NCI-H82 (cell line): ENCODE measurements at regions not wholly inside any gene's neighbourhood (a gene's known extent, or its start where the extent isn't known, plus 50 kb on each side); places are given as distances from the start of the nearest gene placed in this dataset.
A peak's percentile ranks its signal among the peaks of the same experiment; 100 is the strongest.

ENCODE experiments used
- DNase-seq: peaks from one replicate; lab custom pipeline; 2025; lab: John Stamatoyannopoulos, UW

DNA sequence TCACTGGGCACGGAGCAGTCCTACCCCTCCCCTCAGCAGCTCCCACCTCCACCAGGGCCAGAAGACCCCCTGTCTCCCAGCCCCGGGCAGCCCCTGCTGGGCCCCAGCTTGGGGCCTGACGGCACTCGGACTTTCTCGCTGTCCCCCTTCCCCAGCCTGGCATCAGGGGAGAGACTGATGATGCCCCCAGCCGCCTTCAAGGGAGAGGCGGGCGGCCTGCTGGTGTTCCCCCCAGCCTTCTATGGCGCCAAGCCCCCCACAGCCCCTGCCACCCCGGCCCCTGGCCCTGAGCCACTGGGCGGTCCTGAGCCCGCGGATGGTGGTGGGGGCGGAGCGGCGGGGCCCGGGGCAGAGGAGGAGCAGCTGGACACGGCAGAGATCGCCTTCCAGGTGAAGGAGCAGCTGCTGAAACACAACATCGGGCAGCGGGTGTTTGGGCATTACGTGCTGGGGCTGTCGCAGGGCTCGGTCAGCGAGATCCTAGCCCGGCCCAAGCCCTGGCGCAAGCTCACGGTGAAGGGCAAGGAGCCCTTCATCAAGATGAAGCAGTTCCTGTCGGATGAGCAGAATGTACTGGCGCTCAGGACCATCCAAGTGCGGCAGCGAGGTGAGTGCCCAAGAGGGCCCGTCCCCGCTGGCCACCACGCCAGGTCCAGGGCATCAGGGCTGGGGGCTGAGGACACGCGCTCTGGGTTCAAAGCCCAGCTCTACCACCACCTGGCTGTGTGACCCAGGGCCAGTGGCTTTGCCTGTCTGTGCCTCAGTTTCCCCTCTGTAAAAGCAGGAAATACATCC lies 58.6 kb downstream of the PHETA1 start:
- no peak for DNase-seq

DNA sequence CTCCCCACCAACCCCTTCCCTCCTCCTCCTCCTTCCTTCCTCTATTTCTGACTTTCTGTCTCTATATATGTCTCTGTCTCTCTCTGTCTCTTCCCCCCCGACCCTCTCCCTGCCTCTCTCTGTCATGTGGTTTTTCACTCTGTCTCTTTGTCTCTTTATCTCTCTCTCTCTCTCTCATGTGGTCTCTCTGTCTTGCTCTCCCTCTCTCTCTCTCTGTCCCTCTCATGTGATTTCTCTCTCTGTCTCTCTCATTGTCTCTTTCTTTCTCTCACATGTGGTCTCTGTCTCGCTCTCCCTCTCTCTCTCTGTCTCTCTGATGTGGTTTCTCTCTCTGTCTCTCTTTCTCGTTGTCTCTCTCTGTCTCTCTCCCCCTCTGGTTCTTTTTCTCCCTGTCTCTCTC lies 59.3 kb downstream of the PHETA1 start:
- no peak for DNase-seq

DNA sequence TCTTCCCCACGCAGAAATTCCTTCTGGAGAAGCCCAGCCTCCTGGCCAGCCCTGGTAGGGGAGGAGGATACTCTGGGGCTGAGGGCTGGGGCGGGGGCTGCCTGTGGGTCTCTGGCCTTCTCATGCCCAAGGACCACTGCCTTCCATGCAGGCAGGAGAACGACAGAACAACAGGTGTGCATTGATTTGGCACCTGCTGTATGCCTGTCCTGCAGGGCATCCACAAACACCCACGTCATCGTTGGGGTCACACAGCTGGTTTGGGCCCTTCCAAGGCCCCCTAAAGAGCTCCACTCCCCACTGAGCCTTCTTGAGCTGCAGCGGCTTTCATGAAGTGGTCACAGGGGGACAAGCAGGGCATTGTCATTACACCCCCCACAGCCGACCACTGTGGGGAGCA lies 60.4 kb downstream of the PHETA1 start:
- DNase-seq = no peak

DNA sequence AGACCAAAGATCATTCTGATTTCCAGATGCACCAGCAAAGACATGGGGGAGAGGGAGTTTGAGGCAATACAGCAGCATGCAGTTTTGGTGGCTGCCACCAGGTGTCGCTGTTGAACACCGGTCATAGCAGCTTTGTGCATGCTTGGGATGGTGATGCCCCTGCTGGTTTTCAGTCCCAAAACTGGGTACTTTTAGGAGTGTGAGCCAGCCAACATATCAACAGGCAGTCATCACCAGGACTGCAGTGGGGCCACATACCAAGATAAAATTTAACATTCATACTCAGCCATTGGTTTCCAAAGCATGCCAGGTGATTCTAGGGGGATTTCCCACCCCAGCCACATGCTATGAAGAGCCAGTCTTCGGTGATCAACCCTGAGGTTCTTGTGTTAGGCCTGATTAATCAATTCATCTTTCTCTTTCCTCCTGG lies 64.2 kb downstream of the PHETA1 start:
- DNase-seq = peak; percentile 34

DNA sequence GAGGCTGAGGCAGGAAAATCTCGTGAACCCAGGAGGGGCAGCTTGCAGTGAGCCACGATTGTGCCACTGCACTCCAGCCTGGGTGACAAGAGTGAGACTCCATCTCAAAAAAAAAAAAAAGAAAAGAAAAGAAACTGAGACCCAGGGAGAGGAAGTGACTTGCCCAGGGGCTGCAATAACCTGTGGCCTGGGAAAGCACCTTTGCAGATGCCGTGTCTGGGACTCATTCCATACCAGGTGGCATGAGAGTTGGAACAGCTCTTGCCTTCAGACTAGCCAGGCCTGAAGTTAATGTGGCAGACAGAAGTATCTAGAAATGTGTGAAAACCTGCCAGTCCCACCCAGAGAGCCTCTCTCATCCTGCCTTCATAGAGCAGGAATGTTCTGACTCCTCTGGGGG lies 65.4 kb downstream of the PHETA1 start:
- no peak for DNase-seq

DNA sequence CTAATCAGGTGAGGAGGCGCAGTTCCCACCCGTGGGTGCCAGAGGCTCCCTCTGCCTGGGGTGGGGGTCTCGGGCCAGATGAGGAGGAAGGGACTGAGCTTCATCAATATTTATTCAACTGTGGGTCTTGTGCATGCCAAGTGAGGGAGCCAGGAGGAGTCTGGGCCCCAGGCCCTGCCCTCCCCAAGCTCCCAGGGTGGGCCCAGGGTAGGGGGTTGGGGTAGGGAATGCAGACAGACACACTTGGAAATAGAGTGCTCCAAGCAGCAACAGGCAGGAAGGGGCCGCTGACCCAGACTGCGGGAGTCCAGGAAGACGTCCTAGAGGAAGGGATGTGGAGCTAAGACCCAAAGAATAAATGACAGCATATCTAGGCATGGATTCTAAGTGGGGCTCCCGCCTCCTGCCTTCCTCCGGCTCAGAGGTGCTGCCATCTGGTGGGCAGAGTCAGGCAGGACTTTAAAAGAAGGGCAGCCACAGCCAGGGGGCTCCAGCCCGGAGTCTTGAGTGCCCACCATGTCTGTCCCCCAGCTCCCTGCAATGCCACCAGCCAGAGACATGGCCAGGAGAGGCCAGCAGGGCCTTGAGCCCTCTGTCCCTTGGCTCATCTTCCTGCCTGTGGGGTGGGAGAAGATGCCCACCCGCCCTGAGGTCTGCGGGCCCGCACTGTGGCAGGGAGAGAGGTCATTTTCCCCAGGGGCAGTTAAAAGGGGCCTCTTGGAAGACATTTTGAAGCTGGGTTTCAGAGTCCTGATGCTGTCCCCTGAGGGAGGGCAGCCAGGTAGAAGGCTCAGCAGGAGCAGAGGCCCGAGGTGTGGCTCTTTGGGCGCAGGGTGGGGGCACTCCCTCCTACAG lies 70.1 kb downstream of the PHETA1 start:
- peak; percentile 87 for DNase-seq

DNA sequence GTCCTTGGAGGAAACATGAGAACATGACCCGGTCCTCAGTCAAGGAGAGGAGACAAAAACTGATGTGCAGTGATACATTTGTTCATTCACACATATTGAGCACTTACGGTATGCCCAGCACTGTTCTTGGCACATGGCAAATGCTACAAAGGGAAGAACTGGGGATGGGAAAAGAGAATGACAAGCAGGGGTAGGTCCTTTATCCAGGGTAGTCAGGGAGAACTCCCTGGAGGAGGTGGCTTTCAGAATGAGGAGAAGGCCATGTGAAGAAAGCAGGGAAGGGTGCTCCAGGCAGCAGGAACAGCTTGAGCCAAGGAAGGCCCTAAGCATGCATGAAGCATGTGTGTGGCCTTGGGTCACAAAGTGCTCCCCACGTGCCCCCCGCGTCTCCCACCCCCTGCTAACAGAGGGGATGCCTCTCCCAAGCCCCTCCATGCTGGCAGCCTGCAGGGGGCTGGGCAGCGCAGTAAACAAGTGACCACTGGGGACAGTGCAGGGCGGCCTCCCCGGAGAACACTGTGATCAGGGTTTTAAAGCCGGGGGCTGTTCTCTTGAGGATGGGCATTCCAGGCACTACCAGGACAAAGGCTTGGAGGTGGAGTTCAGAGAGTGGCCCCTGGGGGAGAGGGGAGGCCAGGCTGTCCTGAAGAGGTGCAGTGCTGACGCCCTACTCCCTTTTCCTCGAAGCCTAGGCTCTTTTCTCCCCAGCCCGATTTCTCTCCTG lies 71.0 kb downstream of the PHETA1 start:
- DNase-seq = peak; percentile 18

DNA sequence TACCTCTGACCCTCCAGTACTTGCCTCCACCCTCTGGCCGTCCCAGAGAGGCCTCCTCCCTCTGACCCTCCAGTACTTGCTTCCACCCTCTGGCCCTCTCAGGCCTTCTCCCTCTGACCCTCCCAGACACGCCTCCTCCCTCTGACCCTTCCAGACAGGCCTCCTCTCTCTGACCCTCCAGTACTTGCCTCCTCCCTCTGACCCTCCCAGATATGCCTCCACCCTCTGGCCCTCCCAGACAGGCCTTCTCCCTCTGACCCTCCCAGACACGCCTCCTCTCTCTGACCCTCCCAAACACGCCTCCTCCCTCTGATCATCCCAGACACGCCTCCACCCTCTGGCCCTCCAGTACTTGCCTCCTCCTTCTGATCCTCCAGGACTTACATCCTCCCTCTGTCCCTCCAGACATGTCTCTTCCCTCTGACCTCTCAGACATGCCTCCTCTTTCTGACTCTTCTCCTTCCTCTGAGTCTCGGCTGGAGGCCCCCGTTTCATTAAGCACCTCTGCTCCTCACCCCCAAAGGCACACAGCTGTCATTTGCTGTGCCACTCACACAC lies 71.9 kb downstream of the PHETA1 start:
- DNase-seq = no peak

DNA sequence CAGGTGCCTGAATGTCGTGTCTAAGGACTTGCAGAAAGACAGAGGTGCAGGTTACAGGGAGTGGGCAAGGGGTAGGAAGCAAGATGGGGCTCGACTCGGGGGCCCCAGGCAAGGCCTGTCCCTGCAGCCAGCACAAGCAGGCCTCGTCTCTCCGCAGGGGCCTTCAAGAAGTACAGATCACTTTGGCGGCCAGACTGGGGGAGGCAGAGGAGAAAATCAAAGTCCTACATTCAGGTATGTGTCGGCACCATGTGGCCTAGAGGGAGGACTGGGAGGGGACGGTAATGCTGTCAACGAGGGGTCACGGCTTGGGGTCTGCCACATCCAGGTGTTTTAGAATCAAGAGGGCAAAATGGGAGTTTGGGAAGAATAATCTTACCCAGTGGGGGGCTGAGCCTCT lies 73.7 kb downstream of the PHETA1 start:
- no peak for DNase-seq

DNA sequence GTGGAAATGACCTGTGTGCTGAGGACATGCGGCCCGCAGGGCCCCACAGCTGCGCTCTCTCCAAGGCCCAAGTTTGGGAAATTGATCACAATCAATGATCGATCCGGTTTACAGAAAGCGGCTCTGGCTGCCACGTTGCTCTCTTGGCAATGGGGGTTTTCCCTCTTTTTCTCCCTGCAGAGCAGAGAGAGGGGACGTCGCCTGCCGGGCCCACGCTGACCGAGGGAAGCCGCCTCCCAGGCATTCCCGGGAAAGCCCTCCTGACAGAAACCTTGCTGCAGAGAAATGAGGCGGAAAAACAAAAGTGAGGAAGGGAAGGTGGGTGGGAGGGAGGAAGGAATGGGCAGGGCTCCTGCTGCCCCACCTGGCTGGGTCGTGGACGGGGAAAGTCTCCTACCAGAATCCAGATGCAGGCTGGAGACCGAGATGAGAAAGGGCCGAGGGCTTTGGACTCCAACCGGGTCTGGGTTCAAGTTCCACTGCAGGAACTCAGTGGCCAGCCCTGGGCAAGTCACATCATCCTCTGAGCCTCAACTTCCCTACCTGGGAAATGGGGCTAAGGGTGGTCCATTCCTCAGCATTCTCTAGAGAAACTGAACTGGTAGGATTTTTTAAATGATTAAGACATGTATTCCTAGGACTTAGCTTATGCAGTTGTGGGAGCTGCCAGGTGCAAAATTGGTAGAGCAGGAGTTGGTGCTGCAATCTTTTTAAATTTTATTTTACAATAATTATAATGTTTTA lies 75.5 kb downstream of the PHETA1 start:
- DNase-seq = no peak

DNA sequence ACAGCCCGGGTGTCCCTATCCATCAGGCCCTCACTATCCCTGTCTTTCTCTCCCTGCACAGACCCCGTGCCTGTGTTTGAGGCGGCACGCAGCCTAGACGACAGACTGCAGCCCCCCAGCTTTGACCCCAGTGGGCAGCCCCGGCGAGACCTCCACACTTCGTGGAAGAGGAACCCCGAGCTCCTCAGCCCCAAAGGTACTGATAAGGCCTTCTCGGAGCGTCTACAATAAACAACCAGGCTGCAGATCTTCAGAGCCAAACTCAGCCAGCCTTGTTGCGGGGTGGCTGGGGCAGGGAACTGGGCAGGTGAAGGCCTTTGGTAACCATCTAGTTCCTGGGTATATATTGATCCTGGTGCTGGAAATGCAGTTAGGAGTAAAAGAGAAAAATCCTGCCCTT lies 77.5 kb downstream of the PHETA1 start:
- no peak for DNase-seq

DNA sequence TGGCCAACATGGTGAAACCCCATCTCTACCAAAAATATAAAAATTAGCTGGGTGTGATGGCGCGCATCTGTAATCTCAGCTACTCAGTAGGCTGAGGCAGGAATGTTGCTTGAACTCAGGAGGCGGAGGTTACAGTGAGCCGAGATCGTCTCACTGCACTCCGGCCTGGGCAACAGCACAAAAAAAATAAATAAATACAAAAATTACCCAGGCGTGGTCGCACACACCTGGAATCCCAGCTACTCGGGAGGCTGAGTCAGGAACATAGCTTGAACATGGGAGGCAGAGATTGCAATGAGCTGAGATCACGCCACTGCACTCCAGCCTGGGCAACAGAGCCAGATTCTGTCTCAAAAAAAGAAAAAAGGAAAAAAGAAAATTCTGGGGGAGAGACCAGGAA lies 80.1 kb downstream of the PHETA1 start:
- DNase-seq = no peak

DNA sequence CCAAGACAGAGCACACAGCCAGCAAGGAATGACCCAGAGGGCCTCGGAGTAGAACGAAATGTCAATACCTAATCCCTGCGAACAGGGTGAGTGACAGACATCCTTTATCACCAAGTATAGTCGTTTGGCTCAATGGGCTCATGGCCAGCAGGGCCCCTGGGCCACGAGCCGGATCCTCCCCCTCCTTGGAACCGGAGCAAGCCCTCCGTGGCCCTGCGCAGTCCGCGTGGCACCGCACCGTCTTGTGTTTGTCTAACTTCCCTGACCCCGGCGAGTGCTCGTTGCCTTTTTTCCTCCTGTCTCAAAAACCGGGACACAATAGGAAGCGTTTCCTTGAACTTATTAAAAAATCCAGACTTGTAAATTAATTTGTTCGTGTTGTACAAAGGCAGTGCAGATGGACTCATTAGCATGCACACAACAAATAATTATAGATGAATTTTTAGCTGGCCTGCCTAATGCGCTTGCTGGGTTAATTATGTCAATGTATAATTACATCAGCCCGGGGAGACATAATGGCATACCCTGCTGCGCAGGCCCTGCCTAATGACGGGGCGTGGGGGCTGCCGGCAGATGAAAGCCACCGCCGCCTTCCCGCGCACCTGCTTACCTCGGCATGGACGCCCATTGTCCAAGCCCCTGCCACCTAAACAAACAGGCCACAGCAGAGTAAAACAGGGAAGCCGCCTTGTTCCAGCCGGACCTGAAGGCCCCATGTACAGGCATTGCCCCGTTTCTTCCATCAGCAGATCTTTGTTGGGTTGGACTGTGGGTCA lies 81.6 kb downstream of the PHETA1 start:
- no peak for DNase-seq

DNA sequence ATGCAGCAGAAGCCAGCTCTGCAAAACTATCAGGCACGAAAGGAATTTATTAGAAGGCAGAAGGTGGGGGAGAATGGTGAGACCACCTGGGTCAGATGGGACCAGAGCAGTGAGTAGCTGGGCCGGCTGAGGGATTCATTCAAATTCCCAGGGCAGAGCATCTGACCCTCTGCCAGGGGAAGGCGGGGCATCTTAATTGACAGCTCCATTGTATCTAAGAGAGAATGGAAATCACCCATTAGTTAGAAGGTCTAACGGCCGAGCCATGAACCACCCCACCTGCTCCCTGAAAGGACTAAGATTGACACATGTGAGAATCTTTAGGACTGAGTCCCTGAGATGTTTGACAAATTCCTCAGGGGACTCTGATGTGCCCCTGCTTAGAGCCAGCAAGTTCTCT lies 83.7 kb downstream of the PHETA1 start:
- DNase-seq = no peak

DNA sequence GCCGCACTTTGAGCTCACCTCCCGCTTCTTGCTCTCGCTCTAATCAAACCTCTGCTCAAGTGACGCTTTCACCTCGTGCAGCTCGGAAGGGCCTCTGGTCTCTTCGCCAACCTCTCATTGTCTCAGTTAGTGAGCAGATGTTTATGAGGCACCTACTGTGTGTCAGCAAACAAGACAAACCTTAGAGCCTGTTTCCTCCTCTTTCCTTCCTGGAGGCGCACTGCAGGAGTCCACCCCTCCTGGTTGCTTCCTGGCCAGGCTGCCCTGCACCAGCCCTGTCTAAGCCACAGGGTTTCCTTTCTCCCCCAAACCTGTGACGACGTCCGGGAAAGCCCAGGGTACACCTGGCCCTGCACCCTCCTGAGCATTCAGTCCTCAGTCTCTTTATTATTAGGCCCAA lies 84.2 kb downstream of the PHETA1 start:
- no peak for DNase-seq

DNA sequence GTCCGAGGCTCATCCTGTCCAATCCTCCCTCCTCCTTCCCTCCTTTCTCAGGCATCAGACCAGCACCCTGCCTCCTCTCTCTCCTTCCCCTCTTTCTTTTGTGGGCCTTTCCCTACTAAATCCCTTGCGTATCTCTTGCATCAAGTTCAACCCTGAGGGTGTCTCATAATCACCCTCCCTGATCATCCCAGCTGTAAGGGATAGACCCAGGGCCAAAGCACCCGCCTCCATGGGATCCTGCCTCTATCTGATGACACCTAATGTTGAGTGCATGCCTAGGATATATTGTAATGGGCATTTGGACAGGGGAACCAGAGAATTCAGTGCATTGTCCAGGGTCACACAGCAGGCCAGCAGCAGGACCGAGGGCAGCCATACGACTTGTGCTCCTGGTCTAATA lies 84.9 kb downstream of the PHETA1 start:
- no peak for DNase-seq

DNA sequence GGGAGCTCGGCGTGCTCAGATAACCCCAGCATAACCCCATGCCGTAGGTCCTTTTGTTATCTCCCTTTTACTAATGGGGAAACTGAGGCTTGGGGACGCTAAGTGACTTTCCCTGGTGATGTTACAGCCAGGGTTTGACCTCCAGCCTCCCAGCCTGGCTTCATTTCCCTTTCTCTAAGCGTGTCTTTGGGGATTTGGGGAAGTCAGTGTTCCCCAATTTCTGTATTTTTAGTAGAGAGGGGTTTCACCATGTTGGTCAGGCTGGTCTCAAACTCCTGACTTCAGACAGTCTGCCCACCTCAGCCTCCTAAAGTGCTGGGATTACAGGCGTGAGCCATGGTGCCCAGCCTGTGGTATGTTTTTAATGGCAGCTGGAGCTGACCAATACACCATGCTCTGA lies 85.4 kb downstream of the PHETA1 start:
- no peak for DNase-seq

DNA sequence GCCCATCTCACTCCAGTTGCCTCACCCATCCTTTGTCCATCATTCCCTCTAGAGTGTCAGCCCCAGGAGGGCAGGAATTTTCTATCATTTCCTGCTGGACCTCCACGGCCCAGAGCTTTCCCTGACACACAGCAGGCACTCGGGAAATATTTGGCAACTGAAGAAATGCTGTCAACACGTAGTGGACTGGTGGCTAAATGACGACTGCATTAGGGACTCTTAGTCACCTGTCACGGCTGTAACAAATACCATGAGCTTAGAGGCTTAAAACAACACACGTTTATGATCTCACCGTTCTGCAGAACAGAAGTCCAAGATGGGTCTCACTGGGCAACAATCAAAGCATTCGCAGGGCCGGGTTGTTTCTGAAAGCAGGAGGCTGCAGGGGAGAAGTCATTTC lies 91.3 kb downstream of the PHETA1 start:
- no peak for DNase-seq

DNA sequence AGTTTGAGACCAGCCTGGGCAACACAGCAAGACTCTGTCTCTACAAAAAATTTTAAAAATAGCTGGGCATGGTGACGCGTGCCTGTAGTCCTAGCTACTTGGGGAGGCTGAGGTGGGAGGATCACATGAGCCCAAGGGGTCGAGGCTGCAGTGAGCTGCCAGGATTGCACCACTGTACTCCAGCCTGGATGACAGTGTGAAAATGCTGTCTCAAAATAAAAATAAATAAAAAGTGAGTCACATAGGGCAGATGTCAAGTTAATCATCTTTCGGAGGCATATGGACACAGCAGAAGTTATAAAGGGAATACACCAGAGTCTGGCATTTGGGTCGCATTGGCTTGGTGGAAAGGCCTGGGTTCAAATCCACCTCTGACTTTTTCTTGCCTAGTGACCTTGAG lies 92.7 kb downstream of the PHETA1 start:
- no peak for DNase-seq

DNA sequence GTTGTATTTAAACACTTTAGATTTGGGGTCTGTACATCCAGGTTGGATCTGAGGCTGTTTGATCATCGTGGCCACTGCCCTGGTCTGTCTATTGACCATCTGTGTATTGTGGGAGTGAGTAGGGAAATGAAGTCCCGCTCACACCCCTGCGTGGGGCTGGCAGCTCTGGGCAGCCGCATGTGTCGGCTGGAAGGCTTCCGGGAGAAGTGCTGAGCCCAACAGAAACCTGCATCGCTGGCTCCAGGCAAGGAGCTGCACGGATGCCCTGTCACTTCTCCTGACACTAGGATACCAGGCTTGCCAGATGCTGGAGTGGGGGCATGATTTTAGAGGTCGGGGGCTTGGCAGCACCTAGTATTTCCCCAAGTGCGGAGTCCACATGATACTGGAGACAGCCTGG lies 93.6 kb downstream of the PHETA1 start:
- no peak for DNase-seq

DNA sequence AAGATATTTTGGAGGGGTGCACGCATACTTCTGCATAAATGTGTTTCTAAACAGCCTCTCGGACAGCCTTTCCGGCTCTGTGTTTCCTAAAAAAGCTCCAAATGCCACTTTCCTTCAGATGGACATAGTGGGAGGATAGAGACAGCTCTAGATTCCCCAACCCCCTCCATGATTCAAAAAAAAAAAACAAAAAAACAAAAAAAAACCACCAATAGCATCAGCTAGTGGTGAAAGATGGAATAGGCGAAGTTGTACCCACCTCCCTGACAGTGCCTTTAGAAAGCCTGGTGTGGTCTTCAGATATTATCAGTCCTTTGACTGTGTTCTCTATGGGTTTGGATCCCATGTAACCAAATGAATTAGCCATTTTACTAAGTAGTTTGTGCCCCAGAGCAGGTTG lies 94.1 kb downstream of the PHETA1 start:
- DNase-seq = peak; percentile 19
